Lung microvascular endothelial cell (primary cell): ENCODE measurements at regions not wholly inside any gene's neighbourhood (a gene's known extent, or its start where the extent isn't known, plus 50 kb on each side); places are given as distances from the start of the nearest gene placed in this dataset.
"Not testable (repeated sequence)": the region's sequence is repeated elsewhere in the genome, so short reads cannot be mapped to it uniquely, and the experiment has no call there.

Source experiments
- DNase-seq, 2 donors: peaks; one replicate each; pipeline versions ENCODE4 v3.0.0 to v3.0.0-alpha.2; 2010; ENCODE audit warnings: low read depth in 2 of 2

- no peak for DNase-seq
Measured at GRCh38 chr9:31719262-31719661, 665.2 kb upstream of the ACO1 start.

GRCh38 chr9:31730398-31730797, 654.0 kb upstream of the ACO1 start:
- DNase-seq: no peak

GRCh38 chr9:31733166-31733565, 651.3 kb upstream of the ACO1 start:
- DNase-seq: no peak

GRCh38 chr9:31736581-31737179, 647.8 kb upstream of the ACO1 start:
- no peak for DNase-seq

- DNase-seq: no peak
Measured at GRCh38 chr9:31740705-31741104, 643.7 kb upstream of the ACO1 start.

GRCh38 chr9:31744589-31744988, 639.9 kb upstream of the ACO1 start:
- no peak for DNase-seq

GRCh38 chr9:31745468-31745867, 639.0 kb upstream of the ACO1 start:
- no peak for DNase-seq

- no peak for DNase-seq
Measured at GRCh38 chr9:31745886-31746285, 638.6 kb upstream of the ACO1 start.

- no peak for DNase-seq
Measured at GRCh38 chr9:31753756-31754155, 630.7 kb upstream of the ACO1 start.

- no peak for DNase-seq
Measured at GRCh38 chr9:31759703-31760102, 624.7 kb upstream of the ACO1 start.

GRCh38 chr9:31774021-31774420, 610.4 kb upstream of the ACO1 start:
- DNase-seq: not testable (repeated sequence)

- no peak for DNase-seq
Measured at GRCh38 chr9:31774571-31774970, 609.9 kb upstream of the ACO1 start.

- DNase-seq: peak in 1 of 2 donors; percentile 87
Measured at GRCh38 chr9:31776471-31776870, 608.0 kb upstream of the ACO1 start.

- no peak for DNase-seq
Measured at GRCh38 chr9:31783491-31783890, 601.0 kb upstream of the ACO1 start.

- DNase-seq: no peak
Measured at GRCh38 chr9:31790720-31791119, 593.7 kb upstream of the ACO1 start.

- DNase-seq: peak; percentile 27 to 75
Measured at GRCh38 chr9:31799953-31800609, 584.4 kb upstream of the ACO1 start.

- DNase-seq: peak in 1 of 2 donors; percentile 3
Measured at GRCh38 chr9:31807574-31808256, 576.7 kb upstream of the ACO1 start.

GRCh38 chr9:31808766-31809165, 575.7 kb upstream of the ACO1 start:
- no peak for DNase-seq

- DNase-seq: no peak
Measured at GRCh38 chr9:31820426-31820825, 564.0 kb upstream of the ACO1 start.

- no peak for DNase-seq
Measured at GRCh38 chr9:31821583-31821982, 562.9 kb upstream of the ACO1 start.

- no peak for DNase-seq
Measured at GRCh38 chr9:31823365-31823764, 561.1 kb upstream of the ACO1 start.

- peak in 1 of 2 donors; percentile 1 for DNase-seq
Measured at GRCh38 chr9:31824860-31825259, 559.6 kb upstream of the ACO1 start.

- DNase-seq: no peak
Measured at GRCh38 chr9:31837211-31837610, 547.2 kb upstream of the ACO1 start.
